Thyroid gland (tissue), 4 donors: ENCODE measurements at regions not wholly inside any gene's neighbourhood (a gene's known extent, or its start where the extent isn't known, plus 50 kb on each side); places are given as distances from the start of the nearest gene placed in this dataset.

Experiments used
- DNase-seq, 2 donors: peaks; one replicate each; pipeline ENCODE4 v3.0.0-alpha.2; 2019
- H3K27ac ChIP-seq, 3 donors: fragments of 200-600 bp; sonication (generic); 1 replicate in 2 of 3; 2 replicates in 1 of 3; pipeline ENCODE4 v1.5.1; 2016 to 2019; ENCODE audit warnings: mild to moderate bottlenecking in 1 of 3, moderate library complexity in 1 of 3
- H3K27me3 ChIP-seq: fragments of 200-600 bp; sonication (generic); one replicate; pipeline ENCODE4 v1.5.1; 2019
- H3K36me3 ChIP-seq, 2 donors: fragments of 200-600 bp; sonication (generic); one replicate each; pipeline ENCODE4 v1.5.1; 2016 to 2019
- H3K4me1 ChIP-seq, 2 donors: fragments of 200-600 bp; sonication (generic); one replicate each; pipeline ENCODE4 v1.5.1; 2017 to 2019
- H3K4me3 ChIP-seq, 3 donors: fragments of 200-600 bp; sonication (generic); replicated peaks in 1 of 3; 1 replicate in 2 of 3; 2 replicates in 1 of 3; pipeline ENCODE4 v1.5.1; 2016; ENCODE audit warnings: mild to moderate bottlenecking in 1 of 3
- H3K9me3 ChIP-seq: fragments of 200-600 bp; sonication (generic); one replicate; pipeline ENCODE4 v1.5.1; 2017
- POLR2A ChIP-seq, 2 donors: fragments of 450-650 bp; IDR thresholded peaks; one replicate each; pipeline ENCODE4 v1.6.1; 2017; ENCODE audit warnings: antibody characterized with exemption in 2 of 2, mild to moderate bottlenecking in 2 of 2, moderate library complexity in 1 of 2
- WGBS, 2 donors: methylation state at CpG; one replicate each; pipeline ENCODE4 v1.1.5; 2017; 5-methylcytosine and 5-hydroxymethylcytosine counted together
- intact Hi-C: fragments of 100-400 bp; cut with DNase I; formaldehyde crosslinking; loops from one replicate; pipeline ENCODE4 v1.15.1; 2023
- TF ChIP-seq, protein P1 (sequence below), 6 experiments: fragments of 200-600 bp in 3 of 6; fragments of 450-650 bp in 3 of 6; sonication (generic) in 3 of 6; IDR thresholded peaks; one replicate each; pipeline ENCODE4 v1.5.1; 2016 to 2019; ENCODE audit warnings: antibody characterized with exemption in 6 of 6, mild to moderate bottlenecking in 2 of 6, inconsistent platforms in 1 of 6, moderate library complexity in 1 of 6

DNA sequence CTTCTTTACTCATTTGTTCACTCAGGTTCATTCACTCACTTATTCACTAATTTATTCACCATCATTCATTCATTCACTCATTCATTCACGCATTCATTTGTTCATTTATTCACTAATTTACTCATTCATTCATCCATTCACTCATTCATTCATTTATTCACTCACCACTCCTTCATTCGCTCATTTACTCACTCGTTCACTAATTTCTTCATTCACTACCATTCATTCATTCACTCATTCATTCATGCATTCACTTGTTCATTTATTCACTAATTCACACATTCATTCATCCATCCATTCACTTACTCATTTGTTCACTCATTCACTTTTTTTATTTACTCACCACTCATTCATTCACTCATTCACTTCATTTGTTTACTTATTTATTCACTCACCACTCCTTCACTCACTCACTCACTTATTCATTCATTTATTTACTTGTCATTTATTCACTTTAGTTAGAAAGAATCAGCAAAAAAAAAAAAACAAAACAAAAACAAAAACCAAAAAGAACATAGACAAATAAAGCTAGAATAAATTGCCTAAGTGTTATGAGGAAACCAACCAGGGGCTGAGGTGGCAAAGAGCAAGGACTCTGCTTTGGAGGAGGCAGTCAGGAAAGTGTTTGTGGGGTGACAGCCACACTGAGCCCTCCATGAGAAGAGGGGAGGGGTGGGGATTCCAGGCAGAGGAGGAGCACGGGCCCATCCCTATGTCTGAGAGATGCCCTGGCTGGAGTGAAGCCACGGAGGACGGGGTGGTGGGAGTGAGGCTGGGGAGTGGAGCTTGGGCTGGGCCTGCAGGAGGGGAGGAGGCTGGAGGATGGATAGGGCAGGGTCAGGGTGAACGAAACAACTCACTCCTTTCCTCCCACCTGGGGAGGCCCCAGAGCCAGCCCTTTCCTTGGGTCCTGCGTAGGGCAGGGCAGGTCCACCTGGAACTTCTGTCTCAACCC is 129.2 kb upstream of the WNT4 start:
- H3K9me3 ChIP-seq, result no peaks in the 10 kb centered on the region
- TF ChIP-seq POLR2A (IDR thresholded peaks at IDR 0.05), result no peak
- TF ChIP-seq, protein P1, sequence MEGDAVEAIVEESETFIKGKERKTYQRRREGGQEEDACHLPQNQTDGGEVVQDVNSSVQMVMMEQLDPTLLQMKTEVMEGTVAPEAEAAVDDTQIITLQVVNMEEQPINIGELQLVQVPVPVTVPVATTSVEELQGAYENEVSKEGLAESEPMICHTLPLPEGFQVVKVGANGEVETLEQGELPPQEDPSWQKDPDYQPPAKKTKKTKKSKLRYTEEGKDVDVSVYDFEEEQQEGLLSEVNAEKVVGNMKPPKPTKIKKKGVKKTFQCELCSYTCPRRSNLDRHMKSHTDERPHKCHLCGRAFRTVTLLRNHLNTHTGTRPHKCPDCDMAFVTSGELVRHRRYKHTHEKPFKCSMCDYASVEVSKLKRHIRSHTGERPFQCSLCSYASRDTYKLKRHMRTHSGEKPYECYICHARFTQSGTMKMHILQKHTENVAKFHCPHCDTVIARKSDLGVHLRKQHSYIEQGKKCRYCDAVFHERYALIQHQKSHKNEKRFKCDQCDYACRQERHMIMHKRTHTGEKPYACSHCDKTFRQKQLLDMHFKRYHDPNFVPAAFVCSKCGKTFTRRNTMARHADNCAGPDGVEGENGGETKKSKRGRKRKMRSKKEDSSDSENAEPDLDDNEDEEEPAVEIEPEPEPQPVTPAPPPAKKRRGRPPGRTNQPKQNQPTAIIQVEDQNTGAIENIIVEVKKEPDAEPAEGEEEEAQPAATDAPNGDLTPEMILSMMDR (IDR thresholded peaks at IDR 0.05), result no peak
- no peaks in the 10 kb centered on the region for H3K36me3 ChIP-seq
- WGBS, 2 donors, result 81 to 83% methylated on average over 8 of the region's 8 CpGs
- DNase-seq, result no peak
- H3K27ac ChIP-seq, result no peak overlapping the region
- H3K4me1 ChIP-seq, result peaks cover 6 to 9% of the 10 kb centered on the region in 2 donors
- H3K27me3 ChIP-seq, result no peaks in the 10 kb centered on the region
- H3K4me3 ChIP-seq, result no peak overlapping the region
- intact Hi-C loops, result loop anchor here (5.0 kb wide), 1 partner anchor 135 kb away; no protein-coding TSS in a partner anchor

- Histone ChIP-seq H3K27ac (no peak overlapping the region), H3K4me1 (peaks cover 6 to 9% of the 10 kb centered on the region in 2 donors), H3K4me3 (no peak overlapping the region), H3K9me3 (no peaks in the 10 kb centered on the region), H3K36me3 (no peaks in the 10 kb centered on the region), H3K27me3 (no peaks in the 10 kb centered on the region)
- DNase-seq, result no peak
- intact Hi-C loops, result loop anchor here (5.0 kb wide), 1 partner anchor 137 kb away; no protein-coding TSS in a partner anchor
- 85 to 93% methylated on average over 8 of the region's 8 CpGs for WGBS, 2 donors
- TF ChIP-seq, protein P1 (IDR thresholded peaks at IDR 0.05), result no peak
- no peak for TF ChIP-seq POLR2A (IDR thresholded peaks at IDR 0.05)
Observed at GRCh38 chr1:22273686-22274681, 131.1 kb upstream of the WNT4 start.

DNA sequence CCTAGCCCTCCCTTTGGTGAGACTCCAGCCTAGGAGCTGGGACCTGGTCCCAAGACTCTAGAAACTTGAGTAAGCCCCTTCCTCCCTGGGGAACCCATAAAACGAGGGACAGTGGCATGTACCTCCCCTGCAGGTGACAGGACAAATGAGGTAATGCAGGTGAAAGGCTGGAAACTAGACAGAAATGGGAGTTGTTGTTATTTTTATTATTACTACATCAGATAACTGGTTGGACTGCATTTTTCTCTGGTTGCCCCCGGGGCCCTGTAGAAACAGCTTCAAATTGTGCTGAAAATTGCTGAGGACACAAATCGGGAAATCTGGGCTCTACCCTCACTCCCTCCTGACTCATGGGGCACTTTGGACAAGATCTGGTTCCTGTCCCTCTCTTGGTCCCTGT is 132.3 kb upstream of the WNT4 start:
- H3K4me3 ChIP-seq, result no peak overlapping the region
- 30 to 37% methylated on average over 3 of the region's 3 CpGs for WGBS, 2 donors

DNA sequence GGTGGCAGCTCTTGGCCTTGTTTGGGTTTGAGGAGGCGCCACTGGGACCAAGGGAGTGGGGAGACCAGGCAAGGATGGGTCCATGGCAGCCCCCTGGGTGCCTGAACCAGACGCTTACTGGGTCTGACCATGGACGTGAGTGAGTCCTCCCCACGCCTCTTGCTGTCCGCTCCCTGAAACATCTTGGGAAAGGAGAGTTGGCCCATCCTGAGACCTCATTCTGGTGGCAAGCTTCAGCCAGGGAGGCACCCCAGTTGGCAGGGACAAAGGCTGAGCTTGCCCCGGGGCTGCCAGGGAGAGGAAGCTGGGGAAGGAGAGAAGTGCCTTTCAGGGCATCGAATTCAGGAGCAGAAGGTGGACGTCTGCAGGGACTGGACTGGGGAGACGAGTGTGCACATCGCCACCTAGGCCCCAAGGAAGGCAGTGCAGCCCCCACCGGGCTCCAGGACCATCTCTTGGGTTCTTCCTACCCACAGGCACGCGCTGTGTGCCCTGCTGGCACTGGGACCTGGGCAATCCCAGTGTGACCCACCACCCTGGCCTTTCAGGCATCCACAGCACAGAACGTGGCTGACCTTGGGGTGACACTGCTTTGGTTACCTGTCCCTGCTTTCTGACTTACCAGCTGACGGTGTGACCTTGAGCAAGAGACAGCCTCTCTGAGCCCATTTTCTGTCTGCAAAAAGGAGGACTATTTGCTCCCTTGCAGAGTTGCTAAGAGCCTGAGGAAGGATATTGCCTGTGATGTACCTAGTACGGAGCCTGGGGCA is 132.9 kb upstream of the WNT4 start:
- TF ChIP-seq POLR2A (IDR thresholded peaks at IDR 0.05), result no peak
- TF ChIP-seq, protein P1 (IDR thresholded peaks at IDR 0.05), result peak; percentile 71 to 93 (median 76)
- Histone ChIP-seq H3K27ac (peak overlapping the region in 1 of 3 donors; percentile 58), H3K4me3 (no peak overlapping the region), H3K36me3 (no peaks in the 10 kb centered on the region), H3K27me3 (no peaks in the 10 kb centered on the region), H3K4me1 (peaks cover 6 to 9% of the 10 kb centered on the region in 2 donors), H3K9me3 (no peaks in the 10 kb centered on the region)
- intact Hi-C loops, result no loop called here
- WGBS, 2 donors, result 27 to 41% methylated on average over 13 to 15 of the region's 16 CpGs
- peak; percentile 64 to 69 for DNase-seq

More for the DNA sequence above, 132.3 kb upstream of the WNT4 start:
- H3K4me1 ChIP-seq, result peaks cover 6 to 9% of the 10 kb centered on the region in 2 donors
- no peaks in the 10 kb centered on the region for H3K36me3 ChIP-seq
- peak overlapping the region in 1 of 3 donors; percentile 58 for H3K27ac ChIP-seq
- intact Hi-C loops, result no loop called here
- H3K9me3 ChIP-seq, result no peaks in the 10 kb centered on the region
- DNase-seq, result peak; percentile 16 to 26
- no peaks in the 10 kb centered on the region for H3K27me3 ChIP-seq
- TF ChIP-seq POLR2A (IDR thresholded peaks at IDR 0.05), result no peak
- TF ChIP-seq, protein P1 (IDR thresholded peaks at IDR 0.05), result peak in 1 of 6 experiments; percentile 7
